Neural crest cell (in vitro differentiated cells): ENCODE measurements at regions not wholly inside any gene's neighbourhood (a gene's known extent, or its start where the extent isn't known, plus 50 kb on each side); places are given as distances from the start of the nearest gene placed in this dataset.

ENCODE experiments used
- DNase-seq: peaks from one replicate; pipeline ENCODE4 v3.0.0; 2021; ENCODE audit warnings: low read depth, mixed read lengths, low spot score
- H3K27ac Mint-ChIP-seq: one replicate; pipeline ENCODE4 v1.8.0; 2021; ENCODE audit warnings: mild to moderate bottlenecking, mixed read lengths; ENCODE audit not compliant: unreplicated experiment
- H3K27me3 Mint-ChIP-seq: 2 replicates; pipeline ENCODE4 v1.8.0; 2021; ENCODE audit warnings: low read depth, mild to moderate bottlenecking, mixed read lengths
- H3K36me3 Mint-ChIP-seq: 2 replicates; pipeline ENCODE4 v1.8.0; 2021; ENCODE audit warnings: low read depth, mild to moderate bottlenecking, mixed read lengths
- H3K4me1 Mint-ChIP-seq: 2 replicates; pipeline ENCODE4 v1.8.0; 2021; ENCODE audit warnings: mixed read lengths
- H3K4me3 Mint-ChIP-seq: one replicate; pipeline ENCODE4 v1.8.0; 2021; ENCODE audit warnings: mild to moderate bottlenecking, mixed read lengths
- H3K9me3 Mint-ChIP-seq: 2 replicates; pipeline ENCODE4 v1.8.0; 2021; ENCODE audit warnings: mixed read lengths
- CTCF ChIP-seq: fragments of 200-600 bp; sonication (generic); conservative IDR thresholded peaks from 2 replicates; pipeline ENCODE4 v1.5.0; 2021; ENCODE audit warnings: antibody characterized with exemption, mild to moderate bottlenecking

DNA sequence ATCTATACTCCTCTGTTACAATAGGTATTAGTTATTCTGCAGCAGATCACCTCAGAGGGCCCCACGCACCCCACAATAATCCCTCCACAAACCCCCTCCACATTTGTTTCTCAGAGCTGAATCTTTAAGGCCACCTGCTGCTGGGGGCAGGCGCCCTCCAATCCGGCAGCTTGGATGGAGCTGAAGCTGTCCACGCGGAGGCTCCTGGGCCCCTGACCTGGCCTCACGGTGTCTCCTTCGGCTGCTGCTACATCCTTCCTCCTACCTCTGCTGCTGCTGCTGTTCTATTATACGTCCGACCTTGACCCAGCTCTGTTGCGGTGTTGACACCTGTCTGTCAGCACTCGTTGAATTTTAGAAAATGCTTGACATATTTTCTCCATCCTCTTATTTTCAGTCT is 430.2 kb upstream of the ZFP42 start:
- no peaks in the 10 kb centered on the region for H3K4me1 Mint-ChIP-seq
- no peak for DNase-seq
- no peaks in the 10 kb centered on the region for H3K27me3 Mint-ChIP-seq
- H3K27ac Mint-ChIP-seq, result no peak overlapping the region
- TF ChIP-seq CTCF, result no peak
- peaks cover 2% of the 10 kb centered on the region for H3K9me3 Mint-ChIP-seq
- H3K36me3 Mint-ChIP-seq, result no peaks in the 10 kb centered on the region
- H3K4me3 Mint-ChIP-seq, result no peak overlapping the region

DNA sequence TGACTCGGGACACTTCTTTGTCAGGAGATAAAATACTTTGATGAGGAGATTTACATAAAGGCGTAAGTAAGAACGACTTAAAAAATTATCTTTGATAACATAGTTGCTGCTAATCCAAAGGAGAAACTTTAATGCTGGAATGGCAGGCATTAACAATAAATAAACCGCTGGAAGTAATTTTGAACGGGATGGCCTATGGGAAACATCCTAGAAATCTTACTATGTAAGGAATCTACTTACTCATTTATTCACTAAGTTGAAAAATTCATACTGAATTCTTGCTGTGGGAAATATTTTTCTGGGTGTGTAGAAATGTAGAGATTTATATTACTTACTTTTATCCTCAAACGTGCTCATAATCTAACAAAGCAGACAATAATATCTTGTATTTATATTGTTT is 425.7 kb upstream of the ZFP42 start:
- Mint-ChIP-seq H3K27me3 (no peaks in the 10 kb centered on the region), H3K36me3 (no peaks in the 10 kb centered on the region), H3K9me3 (peaks cover 2% of the 10 kb centered on the region), H3K27ac (no peak overlapping the region), H3K4me3 (no peak overlapping the region), H3K4me1 (no peaks in the 10 kb centered on the region)
- DNase-seq, result no peak
- TF ChIP-seq CTCF, result no peak

DNA sequence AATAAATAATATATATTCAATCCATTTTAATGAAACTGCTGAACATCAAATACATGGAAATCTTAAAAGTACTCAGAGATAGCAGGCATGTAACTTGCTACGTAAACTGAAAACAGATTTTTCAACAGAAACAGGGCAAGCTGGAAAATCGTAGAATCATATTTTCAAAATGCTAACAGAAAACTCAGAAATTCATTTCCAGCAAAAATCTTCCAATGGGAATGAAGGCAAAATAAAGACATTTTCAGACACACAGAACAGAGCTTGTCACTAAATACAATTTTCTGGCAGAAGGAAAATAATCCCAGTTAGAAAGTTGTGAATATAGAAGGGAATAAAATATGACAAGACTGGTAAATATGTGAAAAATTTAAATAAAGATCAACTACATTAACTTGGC is 419.9 kb upstream of the ZFP42 start:
- H3K36me3 Mint-ChIP-seq, result no peaks in the 10 kb centered on the region
- no peak overlapping the region for H3K4me3 Mint-ChIP-seq
- no peak for TF ChIP-seq CTCF
- H3K4me1 Mint-ChIP-seq, result no peaks in the 10 kb centered on the region
- H3K9me3 Mint-ChIP-seq, result no peaks in the 10 kb centered on the region
- no peak overlapping the region for H3K27ac Mint-ChIP-seq
- no peak for DNase-seq
- no peaks in the 10 kb centered on the region for H3K27me3 Mint-ChIP-seq

GRCh38 chr4:187576751-187577150 is 418.8 kb upstream of the ZFP42 start:
- Mint-ChIP-seq H3K4me3 (no peak overlapping the region), H3K36me3 (no peaks in the 10 kb centered on the region), H3K9me3 (no peaks in the 10 kb centered on the region), H3K27ac (no peak overlapping the region), H3K4me1 (no peaks in the 10 kb centered on the region), H3K27me3 (no peaks in the 10 kb centered on the region)
- no peak for DNase-seq
- TF ChIP-seq CTCF, result no peak

DNA sequence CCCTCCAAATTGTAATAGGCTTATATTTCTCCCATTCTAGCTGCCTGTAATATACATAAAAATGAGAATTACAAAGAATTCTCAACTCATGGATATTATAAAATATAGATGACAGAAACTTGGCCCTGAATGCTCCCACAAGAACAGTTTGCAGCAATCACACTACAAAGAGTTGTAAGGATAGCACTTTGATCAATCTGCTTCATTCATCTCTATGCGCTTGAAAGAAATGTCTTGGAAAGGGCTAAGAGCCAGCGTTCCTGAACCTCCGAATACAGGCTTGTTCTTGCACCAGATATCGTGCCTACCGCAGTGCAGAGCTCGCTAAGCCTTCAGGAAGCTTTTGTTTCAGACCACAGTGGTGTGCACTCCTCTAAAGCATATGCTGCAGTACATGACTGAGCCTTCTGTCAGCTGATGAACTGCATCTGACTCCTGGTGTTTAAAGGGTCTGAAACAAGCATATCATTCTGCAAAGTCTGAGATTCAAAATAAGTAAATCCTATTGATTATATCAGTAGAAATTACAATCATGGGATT is 417.6 kb upstream of the ZFP42 start:
- H3K4me1 Mint-ChIP-seq, result no peaks in the 10 kb centered on the region
- no peaks in the 10 kb centered on the region for H3K36me3 Mint-ChIP-seq
- H3K27me3 Mint-ChIP-seq, result no peaks in the 10 kb centered on the region
- H3K4me3 Mint-ChIP-seq, result no peak overlapping the region
- H3K27ac Mint-ChIP-seq, result no peak overlapping the region
- no peak for TF ChIP-seq CTCF
- H3K9me3 Mint-ChIP-seq, result no peaks in the 10 kb centered on the region
- no peak for DNase-seq

GRCh38 chr4:187586892-187587291 is 408.7 kb upstream of the ZFP42 start:
- H3K36me3 Mint-ChIP-seq, result no peaks in the 10 kb centered on the region
- DNase-seq, result no peak
- no peaks in the 10 kb centered on the region for H3K27me3 Mint-ChIP-seq
- no peaks in the 10 kb centered on the region for H3K9me3 Mint-ChIP-seq
- H3K4me3 Mint-ChIP-seq, result no peak overlapping the region
- H3K27ac Mint-ChIP-seq, result no peak overlapping the region
- TF ChIP-seq CTCF, result no peak
- no peaks in the 10 kb centered on the region for H3K4me1 Mint-ChIP-seq
